ENCODE measurements at regions not wholly inside any gene's neighbourhood (a gene's known extent, or its start where the extent isn't known, plus 50 kb on each side); places are given as distances from the start of the nearest gene placed in this dataset.

GRCh38 chr11:23840872-23841271, 656.0 kb upstream of the LUZP2 start:
- TF ChIP-seq CTCF (IDR thresholded peaks at IDR 0.05; ENCODE audit: insufficient read depth, missing control alignments), result no peak
- DNase-seq (ENCODE audit: insufficient read length, low spot score) (no peak), FAIRE-seq (no peak)

GRCh38 chr11:23846902-23847422, 649.9 kb upstream of the LUZP2 start:
- no peak for TF ChIP-seq CTCF (IDR thresholded peaks at IDR 0.05; ENCODE audit: insufficient read depth, missing control alignments)
- DNase-seq (ENCODE audit: insufficient read length, low spot score) (no peak), FAIRE-seq (no peak)

GRCh38 chr11:23851216-23851615, 645.6 kb upstream of the LUZP2 start:
- DNase-seq (ENCODE audit: insufficient read length, low spot score) (no peak), FAIRE-seq (no peak)
- no peak for TF ChIP-seq CTCF (IDR thresholded peaks at IDR 0.05; ENCODE audit: insufficient read depth, missing control alignments)

GRCh38 chr11:23856654-23857053, 640.2 kb upstream of the LUZP2 start:
- DNase-seq (ENCODE audit: insufficient read length, low spot score) (no peak), FAIRE-seq (no peak)
- TF ChIP-seq CTCF (IDR thresholded peaks at IDR 0.05; ENCODE audit: insufficient read depth, missing control alignments), result no peak

- TF ChIP-seq CTCF (IDR thresholded peaks at IDR 0.05; ENCODE audit: insufficient read depth, missing control alignments), result no peak
- DNase-seq (ENCODE audit: insufficient read length, low spot score) (no peak), FAIRE-seq (no peak)
Measured at GRCh38 chr11:23859087-23859486, 637.8 kb upstream of the LUZP2 start.

- TF ChIP-seq CTCF (IDR thresholded peaks at IDR 0.05; ENCODE audit: insufficient read depth, missing control alignments), result no peak
- DNase-seq (ENCODE audit: insufficient read length, low spot score) (no peak), FAIRE-seq (no peak)
Measured at GRCh38 chr11:23861615-23862014, 635.2 kb upstream of the LUZP2 start.

- no peak for FAIRE-seq
Measured at GRCh38 chr11:23865341-23865975, 631.4 kb upstream of the LUZP2 start.

More at GRCh38 chr11:23865341-23865975, 631.4 kb upstream of the LUZP2 start:
- no peak for DNase-seq (ENCODE audit: insufficient read length, low spot score)
- no peak for TF ChIP-seq CTCF (IDR thresholded peaks at IDR 0.05; ENCODE audit: insufficient read depth, missing control alignments)

Data from D721Med (cell line).